Activated CD4-positive, alpha-beta T cell treated with anti-CD3 and anti-CD28 coated beads for 48 hours (primary cell): ENCODE measurements at regions not wholly inside any gene's neighbourhood (a gene's known extent, or its start where the extent isn't known, plus 50 kb on each side); places are given as distances from the start of the nearest gene placed in this dataset.
"Not testable (repeated sequence)": the region's sequence is repeated elsewhere in the genome, so short reads cannot be mapped to it uniquely, and the experiment has no call there.

Experiments used
- DNase-seq: peaks from one replicate; pipeline ENCODE4 v3.0.0-alpha.2; 2020

- DNase-seq = no peak
Measured at GRCh38 chr19:29004796-29005195, 208.2 kb downstream of the UQCRFS1 start.

DNA sequence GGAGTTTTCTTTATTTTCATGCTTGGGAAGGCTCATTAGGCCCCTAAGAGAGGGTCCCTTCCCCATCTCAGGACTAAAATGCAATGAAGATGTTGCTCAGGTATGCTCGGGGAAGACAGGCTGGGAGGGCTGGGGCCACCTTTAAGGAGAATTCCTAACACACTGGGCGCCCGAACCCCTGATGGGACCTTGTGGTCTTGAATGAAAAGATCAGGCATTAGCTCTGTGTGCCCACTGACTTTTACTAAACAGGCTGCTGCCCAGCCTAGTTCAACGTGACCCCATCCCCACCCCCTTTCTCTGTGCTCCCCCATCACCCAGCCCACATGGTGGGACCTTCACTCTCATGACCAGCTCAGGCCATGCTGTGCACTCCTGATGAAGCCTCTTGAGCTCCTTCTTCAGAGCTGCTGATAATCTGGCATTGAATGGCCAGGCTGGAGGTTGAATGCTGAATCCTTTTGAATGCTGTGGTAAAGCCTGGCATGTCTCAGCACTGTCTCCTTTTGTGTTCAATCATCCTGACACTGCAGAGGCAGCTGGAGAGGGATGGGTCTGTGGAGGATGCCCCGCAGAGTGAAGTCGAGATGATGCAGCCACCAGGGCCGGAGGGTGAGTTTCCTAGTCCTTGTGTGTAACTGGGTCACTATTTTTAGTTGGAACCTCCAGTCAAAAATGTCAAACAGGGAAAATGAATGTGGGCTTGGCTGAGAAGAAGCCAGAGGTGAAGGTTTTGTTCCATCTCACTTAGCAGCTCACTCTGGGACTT lies 209.1 kb downstream of the UQCRFS1 start:
- no peak for DNase-seq

DNA sequence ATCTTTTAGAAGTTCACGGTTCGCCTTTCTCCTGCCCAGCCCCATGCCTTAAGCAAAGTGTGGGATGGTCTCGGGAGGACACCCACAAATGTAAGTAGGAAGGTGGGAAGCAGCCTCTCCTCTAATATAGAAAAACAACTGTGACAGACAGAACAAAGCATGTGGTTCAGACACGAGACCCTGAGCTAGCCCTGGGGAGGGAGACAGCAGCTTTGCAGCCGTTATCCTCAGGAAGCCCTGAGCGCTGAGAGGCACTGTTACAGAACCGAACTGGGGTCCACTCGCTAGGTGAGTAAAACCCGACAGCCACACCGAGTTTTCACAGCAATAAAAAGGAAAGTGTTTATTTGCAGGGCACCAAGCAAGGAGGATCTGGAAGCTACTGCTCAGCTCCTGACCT lies 210.6 kb downstream of the UQCRFS1 start:
- no peak for DNase-seq

- no peak for DNase-seq
Measured at GRCh38 chr19:29001597-29002245, 211.2 kb downstream of the UQCRFS1 start.

DNA sequence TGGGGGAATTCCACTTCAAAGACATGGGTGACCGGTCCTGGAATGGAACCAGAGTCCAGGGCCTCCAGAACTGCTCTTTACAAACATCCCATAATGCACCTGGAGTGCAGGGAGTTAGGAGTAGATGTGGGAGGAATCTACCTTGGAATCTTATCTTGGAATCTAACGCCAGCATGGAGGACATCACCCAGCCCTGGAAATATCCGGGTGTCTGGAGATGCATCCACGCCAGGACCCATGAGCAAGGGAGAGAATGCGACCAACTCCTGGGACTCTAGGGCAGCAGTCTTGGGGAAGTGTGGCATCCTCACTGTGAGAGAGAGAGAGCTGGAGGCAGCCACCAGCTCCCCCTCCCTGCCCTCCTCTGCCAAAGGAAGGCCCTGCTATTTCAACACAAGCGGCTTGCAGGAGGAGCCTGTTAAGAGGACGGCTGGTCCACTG lies 211.8 kb downstream of the UQCRFS1 start:
- DNase-seq = no peak

DNA sequence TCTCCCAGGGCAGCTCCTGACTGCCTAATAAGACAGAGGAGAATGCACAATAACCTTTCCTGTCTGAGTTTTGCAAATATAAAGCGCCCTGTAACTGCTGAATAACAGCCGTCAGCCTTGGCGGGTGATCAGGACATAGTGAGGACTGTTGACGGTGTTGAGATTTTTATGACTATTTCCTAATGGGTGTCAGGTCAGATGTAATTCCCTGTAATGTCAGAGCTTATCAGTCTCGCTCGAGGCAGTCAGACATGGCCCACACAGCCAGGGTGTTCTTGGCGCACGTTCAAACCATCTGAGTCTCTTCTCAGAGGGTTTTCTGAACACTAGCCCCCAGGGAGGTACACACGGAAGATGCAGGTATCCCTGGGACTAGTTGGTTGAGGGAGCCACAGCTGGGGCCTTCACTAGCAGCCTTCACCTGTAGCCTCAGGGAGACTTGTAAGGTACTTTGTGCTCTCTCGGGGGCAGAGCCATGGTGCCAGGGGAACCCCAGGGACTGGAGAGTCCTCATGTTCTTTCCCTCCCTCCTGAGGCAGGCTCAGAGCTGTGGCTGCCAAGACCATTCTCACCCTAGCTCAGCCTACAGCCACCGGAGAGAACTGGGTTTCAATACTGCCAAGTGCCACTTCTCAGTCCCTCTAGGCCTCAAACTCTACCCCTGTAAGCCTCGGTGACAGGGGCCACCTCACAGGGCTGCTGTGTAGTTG lies 213.1 kb downstream of the UQCRFS1 start:
- DNase-seq = no peak

DNA sequence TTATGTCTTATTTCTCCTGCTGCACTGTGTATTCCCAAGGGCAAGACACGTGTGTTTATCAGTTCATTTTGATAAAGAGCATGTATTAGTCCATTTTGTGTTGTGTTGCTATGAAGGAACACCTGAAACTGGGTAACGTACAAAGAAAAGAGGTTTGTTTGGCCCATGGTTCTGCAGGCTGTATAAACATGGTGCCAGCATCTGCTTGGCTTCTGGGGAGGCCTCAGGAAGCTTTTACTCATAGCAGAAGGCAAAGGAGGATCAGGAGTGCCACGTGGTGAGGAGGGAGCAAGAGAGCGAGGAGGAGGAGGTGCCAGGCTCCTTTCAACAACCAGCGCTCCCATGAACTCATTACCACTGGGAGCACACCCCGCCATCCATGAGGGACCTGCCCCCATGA lies 214.0 kb downstream of the UQCRFS1 start:
- no peak for DNase-seq

DNA sequence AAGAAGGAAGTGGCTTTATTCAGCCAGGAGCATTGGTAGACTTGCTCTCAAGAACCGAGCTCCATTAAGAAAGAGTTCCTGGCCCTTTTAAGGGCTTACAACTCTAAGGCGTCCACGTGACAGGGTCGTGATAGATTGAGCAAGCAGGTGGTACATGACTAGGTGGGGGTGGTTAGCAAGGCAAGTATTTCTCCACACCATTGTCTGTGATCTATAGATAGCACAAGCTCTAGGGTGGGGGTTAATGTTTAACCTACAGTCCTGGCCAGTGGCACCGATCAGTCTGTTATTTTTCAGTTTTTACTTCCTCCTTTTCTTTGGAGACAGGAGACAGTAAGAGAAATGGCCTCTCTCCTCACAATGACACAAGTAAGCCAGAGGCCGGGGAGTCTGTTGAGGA lies 215.1 kb downstream of the UQCRFS1 start:
- not testable (repeated sequence) for DNase-seq

DNA sequence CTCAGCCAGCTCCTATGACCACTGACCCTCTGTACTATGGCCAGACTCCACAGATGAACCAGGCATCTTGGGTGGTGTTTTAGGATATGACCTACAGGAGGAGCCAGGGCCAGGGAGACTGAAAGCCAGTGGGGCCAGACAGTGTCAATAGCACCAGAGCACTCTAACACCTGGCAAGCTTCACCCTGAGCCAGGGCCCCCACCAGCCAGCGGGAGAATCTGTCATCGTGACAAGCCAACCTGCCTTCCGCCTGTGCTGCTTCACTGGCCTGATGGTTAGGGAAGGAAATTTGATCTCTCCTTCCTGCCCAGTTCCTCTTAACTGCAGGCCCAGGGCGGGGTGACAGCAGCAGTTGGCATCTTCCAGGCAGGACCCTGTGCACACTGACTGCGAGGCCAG lies 222.4 kb downstream of the UQCRFS1 start:
- DNase-seq = no peak

- DNase-seq = no peak
Measured at GRCh38 chr19:28989739-28990138, 223.2 kb downstream of the UQCRFS1 start.

GRCh38 chr19:28988066-28988465 lies 224.9 kb downstream of the UQCRFS1 start:
- DNase-seq = no peak

DNA sequence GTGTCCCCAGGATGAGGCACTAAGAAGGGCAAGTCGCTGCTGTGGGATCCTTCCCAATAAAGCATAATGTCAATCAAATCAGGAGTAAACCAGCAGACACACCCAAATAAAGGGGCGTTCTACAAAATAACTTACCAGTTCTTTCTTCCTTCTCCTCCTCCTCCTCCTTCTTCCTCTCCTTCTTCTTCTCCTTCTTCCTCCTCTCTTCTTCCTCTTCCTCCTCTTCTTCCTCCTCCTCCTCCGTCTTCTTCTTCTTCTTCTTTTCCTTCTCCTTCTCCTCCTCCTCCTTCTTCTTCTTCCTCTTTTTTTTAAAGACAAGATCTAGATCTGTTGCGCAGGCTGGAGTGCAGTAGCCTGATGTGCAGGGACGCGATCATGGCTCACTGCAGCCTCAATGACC lies 225.8 kb downstream of the UQCRFS1 start:
- no peak for DNase-seq

GRCh38 chr19:28985201-28985600 lies 227.8 kb downstream of the UQCRFS1 start:
- DNase-seq = no peak

DNA sequence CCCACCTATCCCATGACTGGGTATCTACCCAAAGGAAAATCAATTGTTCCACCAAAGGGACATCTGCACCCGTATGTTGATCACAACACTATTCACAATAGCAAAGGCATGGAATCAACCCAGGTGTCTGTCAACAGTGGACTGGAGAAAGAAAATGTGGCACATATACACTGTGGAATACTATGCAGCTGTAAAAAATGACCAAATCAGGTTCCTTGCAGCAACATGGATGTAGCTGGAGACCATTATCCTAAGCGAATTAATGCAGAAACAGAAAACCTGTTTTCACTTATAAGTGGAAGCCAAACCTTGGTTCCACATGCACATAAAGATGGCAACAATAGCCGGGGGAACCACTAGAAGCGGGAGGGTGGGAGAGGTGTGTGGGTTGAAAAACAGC lies 228.6 kb downstream of the UQCRFS1 start:
- DNase-seq = no peak

DNA sequence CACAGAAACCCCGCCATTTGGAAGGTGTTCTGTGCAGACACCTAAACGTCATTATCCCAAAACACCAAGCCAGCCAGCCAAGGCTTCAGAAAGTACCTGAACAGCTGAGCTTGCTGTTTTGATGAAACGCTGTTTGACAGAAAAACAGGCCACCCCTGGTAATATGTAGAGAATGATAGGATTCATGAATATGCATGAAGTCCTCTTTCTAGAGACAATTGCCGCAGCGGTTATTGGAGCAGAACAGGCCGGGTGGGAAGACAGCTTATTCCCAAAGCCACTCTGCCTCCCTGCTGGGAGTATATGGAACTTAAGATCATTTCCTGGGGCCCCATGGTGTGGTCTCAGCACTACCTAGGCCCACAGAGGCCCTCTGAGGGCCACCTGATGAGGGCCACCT lies 229.5 kb downstream of the UQCRFS1 start:
- no peak for DNase-seq

- DNase-seq = no peak
Measured at GRCh38 chr19:28981994-28982393, 231.0 kb downstream of the UQCRFS1 start.

GRCh38 chr19:28981518-28981917 lies 231.4 kb downstream of the UQCRFS1 start:
- no peak for DNase-seq

- no peak for DNase-seq
Measured at GRCh38 chr19:28980236-28980868, 232.6 kb downstream of the UQCRFS1 start.

- no peak for DNase-seq
Measured at GRCh38 chr19:28977826-28978225, 235.1 kb downstream of the UQCRFS1 start.

- DNase-seq = no peak
Measured at GRCh38 chr19:28972058-28972852, 240.7 kb downstream of the UQCRFS1 start.

DNA sequence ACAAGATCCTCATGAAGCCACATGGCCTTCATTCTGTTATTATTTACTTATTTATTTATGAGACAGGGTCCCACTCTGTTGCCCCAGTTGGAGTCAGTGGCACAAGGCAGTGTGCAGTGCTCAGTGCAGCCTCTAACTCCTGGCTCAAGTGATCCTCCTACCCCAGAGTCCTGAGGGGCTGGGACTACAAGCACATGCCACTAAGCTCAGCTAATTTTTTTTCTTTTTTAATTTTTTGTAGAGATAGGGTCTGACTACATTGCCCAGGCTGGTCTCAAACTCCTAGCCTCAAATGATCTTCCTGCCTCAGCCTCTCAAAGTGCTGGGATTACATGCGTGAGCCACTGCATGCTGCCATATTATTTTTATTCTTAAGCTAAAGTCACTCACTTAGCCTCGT lies 241.4 kb downstream of the UQCRFS1 start:
- no peak for DNase-seq

GRCh38 chr19:28971049-28971448 lies 241.9 kb downstream of the UQCRFS1 start:
- DNase-seq = no peak

DNA sequence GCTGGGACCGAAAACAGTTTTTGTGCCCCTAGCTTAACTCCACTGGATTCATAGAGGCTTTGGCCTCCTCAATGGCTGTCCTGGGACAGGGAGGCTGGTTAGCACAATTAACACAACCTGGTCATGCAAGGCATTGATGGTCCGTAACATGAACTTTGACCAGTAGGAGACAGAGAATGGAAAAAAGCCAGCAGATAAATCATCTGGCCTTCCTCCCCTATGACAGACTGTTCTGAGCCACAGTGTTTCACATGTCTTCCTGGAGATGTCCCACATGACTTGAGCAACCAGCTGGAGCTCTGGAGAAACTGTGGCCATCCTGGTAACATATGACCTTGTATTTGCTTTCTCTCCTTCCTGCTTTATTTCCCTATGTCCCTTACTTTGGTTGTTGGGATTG lies 244.2 kb downstream of the UQCRFS1 start:
- no peak for DNase-seq
